HG03103 (cell line): ENCODE measurements at regions not wholly inside any gene's neighbourhood (a gene's known extent, or its start where the extent isn't known, plus 50 kb on each side); places are given as distances from the start of the nearest gene placed in this dataset.
"Not testable (repeated sequence)": the region's sequence is repeated elsewhere in the genome, so short reads cannot be mapped to it uniquely, and the experiment has no call there.

Experiments used
- ATAC-seq: cut with Tn5 transposase; IDR thresholded peaks from one replicate; pipeline ENCODE4 v1.9.1; 2021; ENCODE audit warnings: low read depth; ENCODE audit not compliant: unreplicated experiment

GRCh38 chr12:126999352-126999751 is 1267.6 kb upstream of the TMEM132C start:
- ATAC-seq, result no peak

DNA sequence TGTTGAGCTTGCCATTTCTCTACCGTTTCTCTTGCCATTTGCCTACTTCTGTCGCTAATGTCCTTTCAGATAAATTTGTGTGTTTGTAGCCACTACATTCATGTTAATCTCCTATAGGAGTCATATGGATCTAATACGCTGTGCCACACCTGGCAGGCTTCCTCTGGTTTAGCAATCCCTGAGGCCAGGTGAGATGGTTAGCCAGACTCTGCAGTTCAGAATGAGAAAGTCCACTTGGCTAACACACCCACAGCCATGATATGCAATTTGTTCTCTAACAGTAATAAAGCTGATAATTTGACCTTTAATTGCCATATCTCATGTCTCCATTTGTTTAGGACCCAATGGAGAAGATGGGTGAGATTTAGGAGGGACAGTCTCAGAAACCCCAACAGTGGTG is 1261.6 kb upstream of the TMEM132C start:
- ATAC-seq, result no peak

DNA sequence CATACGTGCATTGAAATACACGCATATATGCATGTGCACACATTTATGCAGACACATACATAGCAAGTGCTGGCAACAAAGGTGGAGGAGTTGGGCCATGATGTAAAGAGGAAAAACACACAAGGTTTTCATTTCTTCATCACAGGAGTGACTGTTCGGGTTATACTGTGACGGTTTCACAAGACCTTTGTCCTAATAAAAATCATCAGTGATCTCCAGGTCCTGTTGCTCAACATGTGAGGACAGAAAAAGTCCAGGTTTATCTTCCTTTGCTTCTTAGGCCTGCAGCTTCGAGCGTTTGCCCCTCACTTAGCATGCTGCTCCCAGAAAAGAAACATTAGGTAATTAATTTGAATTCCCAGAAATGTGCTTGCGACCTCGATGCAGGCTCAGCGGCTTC is 1260.0 kb upstream of the TMEM132C start:
- ATAC-seq, result no peak

GRCh38 chr12:127008755-127009403 is 1258.1 kb upstream of the TMEM132C start:
- no peak for ATAC-seq

DNA sequence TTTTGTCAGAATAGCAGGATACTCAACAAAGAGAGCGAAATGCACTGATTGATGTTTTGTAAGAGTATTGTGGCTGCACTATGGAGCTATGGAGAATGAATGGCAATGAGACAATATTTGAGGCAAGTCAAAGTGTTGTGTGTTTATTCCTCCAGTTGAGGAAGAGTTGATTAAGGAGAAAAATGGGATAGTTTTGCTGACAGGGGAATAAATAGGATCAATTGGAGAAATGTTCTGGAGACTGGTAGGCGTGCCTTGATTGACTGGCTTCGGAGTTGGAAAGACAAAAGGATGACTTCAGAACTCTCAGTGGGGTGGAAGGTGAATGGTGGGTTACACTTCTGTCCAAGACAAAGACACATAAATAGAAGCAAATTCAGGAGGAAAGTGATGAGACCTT is 1254.9 kb upstream of the TMEM132C start:
- ATAC-seq, result no peak

DNA sequence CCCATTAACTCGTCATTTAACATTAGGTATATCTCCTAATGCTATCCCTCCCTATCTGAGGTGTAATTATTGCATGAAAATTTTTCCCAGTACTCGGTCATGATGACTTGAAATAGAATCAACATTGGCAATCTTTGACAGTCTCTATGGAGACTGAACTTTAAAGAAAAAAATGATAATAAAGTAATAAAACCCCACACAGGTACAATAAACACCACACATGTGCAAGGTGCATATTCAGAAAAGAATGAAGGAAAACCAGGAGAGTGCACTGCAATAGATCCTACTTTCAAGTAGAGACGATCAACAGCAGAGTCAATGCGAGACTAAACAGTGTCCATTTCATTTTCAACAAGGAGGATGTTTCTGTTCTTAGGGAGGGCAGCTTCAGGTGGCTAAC is 1253.8 kb upstream of the TMEM132C start:
- no peak for ATAC-seq

DNA sequence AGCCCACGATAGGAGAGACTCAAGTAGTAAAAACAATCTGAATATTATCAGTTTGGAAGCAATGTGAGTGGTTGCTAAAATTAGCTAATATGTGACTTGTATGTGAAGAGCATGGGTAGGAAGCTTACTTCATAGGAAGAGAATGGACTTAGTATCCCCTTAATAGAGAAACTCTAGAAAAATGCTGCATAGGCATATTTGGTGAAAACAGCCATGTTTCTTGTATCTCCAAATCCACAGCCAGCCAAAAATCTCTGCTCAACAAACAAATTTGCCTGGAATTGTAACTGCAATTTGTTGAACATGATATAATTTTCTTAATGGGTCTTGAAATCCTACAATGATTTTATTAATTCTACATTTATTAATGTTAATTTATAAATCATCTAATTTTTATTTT is 1252.9 kb upstream of the TMEM132C start:
- ATAC-seq, result no peak

- no peak for ATAC-seq
These were observed 1242.2 kb upstream of the TMEM132C start for GRCh38 chr12:127024791-127025190.

DNA sequence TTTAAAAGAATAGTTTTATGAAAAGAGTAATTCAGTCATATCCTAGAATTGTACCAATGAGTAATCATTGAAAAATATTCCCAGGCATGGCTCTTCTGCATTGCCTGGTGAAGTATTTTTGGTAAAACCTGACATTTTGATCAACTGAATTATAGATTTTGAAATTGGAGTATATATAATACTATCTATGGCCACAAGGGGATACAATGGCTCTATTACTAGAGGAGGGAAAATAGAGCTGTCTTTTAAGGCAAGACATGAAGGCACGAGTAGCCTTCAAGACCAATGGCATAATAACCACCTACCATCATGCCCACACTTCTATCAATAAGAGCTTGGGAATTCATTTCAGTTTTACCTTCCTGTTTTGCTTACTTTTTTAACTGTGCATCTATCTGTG is 1241.4 kb upstream of the TMEM132C start:
- ATAC-seq, result no peak

GRCh38 chr12:127035011-127035879 is 1231.7 kb upstream of the TMEM132C start:
- ATAC-seq, result no peak

DNA sequence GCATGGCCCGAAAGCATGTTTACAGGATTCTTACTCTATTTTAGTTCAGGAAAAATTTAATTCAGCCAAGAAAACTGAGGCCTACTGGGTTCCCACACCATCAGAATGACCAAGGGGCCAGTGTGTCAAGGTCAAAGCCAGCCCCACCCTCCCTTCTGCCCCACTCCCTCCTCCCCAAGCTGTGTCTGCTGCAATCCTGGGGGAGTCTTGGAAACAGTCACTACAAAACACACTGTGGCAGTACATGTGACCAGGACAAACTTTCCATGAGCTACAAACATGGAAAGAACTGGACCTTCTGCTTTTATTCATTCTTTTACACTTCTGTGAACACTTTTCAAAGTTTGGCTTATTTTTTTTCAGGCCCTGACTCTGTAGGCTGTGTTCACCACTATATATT is 1228.8 kb upstream of the TMEM132C start:
- no peak for ATAC-seq

- ATAC-seq, result no peak
These were observed 1228.2 kb upstream of the TMEM132C start for GRCh38 chr12:127038761-127039160.

GRCh38 chr12:127041985-127042625 is 1224.9 kb upstream of the TMEM132C start:
- peak; percentile 92 for ATAC-seq

DNA sequence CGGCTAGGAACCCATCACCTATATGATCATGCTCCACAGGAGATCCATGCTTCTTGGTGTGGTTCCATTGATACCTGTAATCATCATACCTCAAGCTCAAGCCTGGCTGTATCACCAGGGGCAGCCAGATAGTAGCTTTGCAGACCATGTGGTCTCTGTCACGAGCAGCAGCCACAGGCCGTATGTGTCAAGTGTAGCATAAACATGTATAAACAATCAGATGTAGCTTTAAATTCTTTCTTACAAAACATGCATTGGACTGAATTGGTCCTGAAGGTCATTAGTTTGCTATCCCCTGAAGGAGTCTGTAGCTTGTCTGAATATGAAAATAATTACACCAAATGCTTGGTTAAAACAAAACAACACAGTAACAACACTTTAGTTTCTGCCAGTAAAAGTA is 1223.2 kb upstream of the TMEM132C start:
- no peak for ATAC-seq

DNA sequence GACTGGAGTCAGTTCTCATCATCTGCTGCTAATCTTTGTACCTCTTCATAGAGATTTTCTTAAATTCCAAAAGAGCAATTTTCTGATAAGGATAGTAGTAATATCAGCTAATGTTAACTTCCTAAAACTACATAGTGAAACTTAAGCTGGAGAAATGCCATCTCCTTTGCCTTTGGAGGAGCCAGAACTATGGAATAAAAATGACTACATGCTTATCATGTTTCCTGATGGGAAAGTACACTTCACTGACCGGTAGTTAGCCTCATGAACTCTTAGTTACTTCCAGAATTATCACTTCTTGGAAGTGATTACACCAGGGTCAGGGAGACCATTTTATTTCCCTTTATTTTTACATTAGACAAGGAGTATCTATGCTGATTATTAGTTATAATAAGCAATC is 1222.1 kb upstream of the TMEM132C start:
- no peak for ATAC-seq

DNA sequence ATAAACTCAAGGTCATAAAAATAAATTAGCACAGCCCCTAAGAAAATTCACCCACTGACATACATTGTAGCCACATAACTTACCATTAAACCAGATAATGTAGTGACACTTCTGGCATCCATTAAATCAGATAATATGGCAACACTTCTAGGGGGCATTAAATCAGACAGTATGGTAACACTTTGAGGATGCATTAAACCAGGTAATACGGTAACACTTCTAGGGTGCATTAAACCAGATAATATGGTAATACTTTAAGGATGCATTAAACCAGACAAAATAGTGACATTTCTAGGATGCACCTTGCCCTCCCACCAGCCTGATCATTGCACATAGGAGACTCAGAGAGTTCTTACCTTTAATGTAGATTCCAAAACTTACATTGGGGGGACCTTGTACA is 1220.5 kb upstream of the TMEM132C start:
- no peak for ATAC-seq

GRCh38 chr12:127048057-127048456 is 1218.9 kb upstream of the TMEM132C start:
- no peak for ATAC-seq

DNA sequence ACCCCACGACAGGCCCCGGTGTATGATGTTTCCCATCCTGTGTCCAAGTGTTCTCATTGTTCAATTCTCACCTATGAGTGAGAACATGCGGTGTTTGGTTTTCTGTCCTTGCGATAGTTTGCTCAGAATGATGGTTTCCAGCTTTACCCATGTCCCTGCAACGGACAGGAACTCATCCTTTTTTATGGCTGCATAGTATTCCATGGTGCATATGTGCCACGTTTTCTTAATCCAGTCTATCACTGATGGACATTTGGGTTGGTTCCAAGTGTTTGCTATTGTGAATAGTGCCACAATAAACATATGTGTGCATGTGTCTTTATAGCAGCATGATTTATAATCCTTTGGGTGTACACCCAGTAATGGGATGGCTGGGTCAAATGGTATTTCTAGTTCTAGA is 1218.4 kb upstream of the TMEM132C start:
- ATAC-seq, result not testable (repeated sequence)

DNA sequence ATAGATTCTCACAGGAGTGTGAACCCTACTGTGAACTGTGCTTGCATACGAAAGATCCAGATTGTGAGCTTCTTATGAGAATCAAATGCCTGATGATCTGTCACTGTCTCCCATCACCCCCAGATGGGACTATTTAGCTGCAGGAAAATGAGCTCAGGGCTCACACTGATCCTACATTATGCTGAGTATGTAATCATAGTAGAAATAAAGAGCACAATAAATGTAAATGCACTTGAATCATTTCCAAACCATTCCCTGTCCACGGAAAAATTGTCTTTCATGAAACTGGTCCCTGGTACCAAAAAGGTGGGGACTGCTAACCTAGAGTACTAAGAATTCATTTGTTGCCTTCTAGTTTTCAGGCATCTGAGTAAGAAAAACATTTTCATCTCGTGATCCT is 1215.8 kb upstream of the TMEM132C start:
- no peak for ATAC-seq

- no peak for ATAC-seq
These were observed 1214.3 kb upstream of the TMEM132C start for GRCh38 chr12:127052511-127053232.

DNA sequence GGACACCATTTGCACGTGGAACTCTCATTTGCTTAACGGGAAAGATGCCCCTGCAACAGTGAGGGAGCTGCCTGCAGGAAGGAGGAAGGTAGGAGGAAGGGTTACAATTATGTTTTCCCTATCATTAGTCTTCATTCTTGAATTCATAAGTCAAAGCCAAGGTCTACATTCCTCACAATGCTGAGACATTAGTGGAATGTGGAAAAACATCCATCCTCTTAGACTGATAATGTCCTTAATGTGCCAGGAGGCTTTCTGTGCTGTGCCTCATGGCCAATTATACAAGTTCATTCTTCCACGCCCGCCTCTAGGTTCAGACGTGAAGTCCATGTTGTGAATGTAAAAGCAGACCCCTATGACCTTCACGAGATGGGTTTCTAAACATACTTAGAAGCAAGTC is 1212.4 kb upstream of the TMEM132C start:
- ATAC-seq, result no peak
